HFF-Myc (cell line): ENCODE measurements at regions not wholly inside any gene's neighbourhood (a gene's known extent, or its start where the extent isn't known, plus 50 kb on each side); places are given as distances from the start of the nearest gene placed in this dataset.

Experiments used
- DNase-seq: peaks from one replicate; pipeline ENCODE4 v3.0.0-alpha.2; 2011; ENCODE audit warnings: low read depth; ENCODE audit errors: extremely low read depth
- H3K4me3 ChIP-seq: replicated peaks from 2 replicates; pipeline ENCODE4 v1.5.1; 2011; ENCODE audit warnings: low read depth, mild to moderate bottlenecking, control low read depth, low read length
- CTCF ChIP-seq: IDR thresholded peaks from 2 replicates; pipeline ENCODE4 v1.5.1; 2012; ENCODE audit warnings: mild to moderate bottlenecking, low read depth, low read length, control low read depth; ENCODE audit errors: missing control alignments

GRCh38 chrX:110408949-110409588 is 50.4 kb downstream of the RTL9 start:
- TF ChIP-seq CTCF: no peak
- no peak for DNase-seq
- no peak overlapping the region for H3K4me3 ChIP-seq

- no peak for DNase-seq
- no peak for TF ChIP-seq CTCF
- H3K4me3 ChIP-seq: no peak overlapping the region
Observed at GRCh38 chrX:110409925-110410324, 51.3 kb downstream of the RTL9 start.

GRCh38 chrX:110410603-110411002 is 52.0 kb downstream of the RTL9 start:
- no peak for TF ChIP-seq CTCF
- no peak for DNase-seq
- H3K4me3 ChIP-seq: no peak overlapping the region

- no peak for DNase-seq
- peak; percentile 79 for TF ChIP-seq CTCF
Observed at GRCh38 chrX:110412971-110413726, 54.5 kb downstream of the RTL9 start.

GRCh38 chrX:110413727-110414124 is 55.1 kb downstream of the RTL9 start:
- H3K4me3 ChIP-seq: no peak overlapping the region
- TF ChIP-seq CTCF: no peak
- DNase-seq: no peak

More at GRCh38 chrX:110412971-110413726, 54.5 kb downstream of the RTL9 start:
- no peak overlapping the region for H3K4me3 ChIP-seq

GRCh38 chrX:110414273-110414672 is 55.6 kb downstream of the RTL9 start:
- H3K4me3 ChIP-seq: no peak overlapping the region
- no peak for TF ChIP-seq CTCF
- no peak for DNase-seq
